ENCODE measurements at regions not wholly inside any gene's neighbourhood (a gene's known extent, or its start where the extent isn't known, plus 50 kb on each side); places are given as distances from the start of the nearest gene placed in this dataset.

- no peak for DNase-seq (ENCODE audit: low read depth)
- TF ChIP-seq CTCF (conservative IDR thresholded peaks at IDR 0.05; ENCODE audit: control insufficient read depth, insufficient read depth, low read depth, low read length): no peak
- H3K4me3 ChIP-seq (ENCODE audit: control insufficient read depth, low read depth, low read length): no peak overlapping the region
Observed at GRCh38 chr10:121232494-121232893, 365.8 kb downstream of the FGFR2 start.

GRCh38 chr10:121235692-121236091 is 362.6 kb downstream of the FGFR2 start:
- DNase-seq (ENCODE audit: low read depth): no peak
- no peak overlapping the region for H3K4me3 ChIP-seq (ENCODE audit: control insufficient read depth, low read depth, low read length)
- no peak for TF ChIP-seq CTCF (conservative IDR thresholded peaks at IDR 0.05; ENCODE audit: control insufficient read depth, insufficient read depth, low read depth, low read length)

- H3K4me3 ChIP-seq (ENCODE audit: control insufficient read depth, low read depth, low read length): no peak overlapping the region
- TF ChIP-seq CTCF (conservative IDR thresholded peaks at IDR 0.05; ENCODE audit: control insufficient read depth, insufficient read depth, low read depth, low read length): no peak
- no peak for DNase-seq (ENCODE audit: low read depth)
Observed at GRCh38 chr10:121236621-121237020, 361.6 kb downstream of the FGFR2 start.

- H3K4me3 ChIP-seq (ENCODE audit: control insufficient read depth, low read depth, low read length): no peak overlapping the region
- no peak for DNase-seq (ENCODE audit: low read depth)
- TF ChIP-seq CTCF (conservative IDR thresholded peaks at IDR 0.05; ENCODE audit: control insufficient read depth, insufficient read depth, low read depth, low read length): no peak
Observed at GRCh38 chr10:121237718-121238117, 360.5 kb downstream of the FGFR2 start.

- TF ChIP-seq CTCF (conservative IDR thresholded peaks at IDR 0.05; ENCODE audit: control insufficient read depth, insufficient read depth, low read depth, low read length): no peak
- H3K4me3 ChIP-seq (ENCODE audit: control insufficient read depth, low read depth, low read length): no peak overlapping the region
- no peak for DNase-seq (ENCODE audit: low read depth)
Observed at GRCh38 chr10:121240011-121240410, 358.2 kb downstream of the FGFR2 start.

GRCh38 chr10:121240556-121240955 is 357.7 kb downstream of the FGFR2 start:
- H3K4me3 ChIP-seq (ENCODE audit: control insufficient read depth, low read depth, low read length): no peak overlapping the region
- no peak for TF ChIP-seq CTCF (conservative IDR thresholded peaks at IDR 0.05; ENCODE audit: control insufficient read depth, insufficient read depth, low read depth, low read length)
- no peak for DNase-seq (ENCODE audit: low read depth)

GRCh38 chr10:121241337-121241736 is 356.9 kb downstream of the FGFR2 start:
- no peak overlapping the region for H3K4me3 ChIP-seq (ENCODE audit: control insufficient read depth, low read depth, low read length)
- no peak for DNase-seq (ENCODE audit: low read depth)
- no peak for TF ChIP-seq CTCF (conservative IDR thresholded peaks at IDR 0.05; ENCODE audit: control insufficient read depth, insufficient read depth, low read depth, low read length)
